Ascending aorta (tissue), 2 donors: ENCODE measurements at regions not wholly inside any gene's neighbourhood (a gene's known extent, or its start where the extent isn't known, plus 50 kb on each side); places are given as distances from the start of the nearest gene placed in this dataset.

Source experiments
- DNase-seq, 2 donors: peaks; one replicate each; pipeline ENCODE4 v3.0.0-alpha.2; 2019; ENCODE audit warnings: low spot score in 2 of 2
- H3K27ac ChIP-seq, 2 donors: fragments of 200-600 bp; sonication (generic); one replicate each; pipeline ENCODE4 v1.5.1; 2016 to 2017; ENCODE audit warnings: mild to moderate bottlenecking in 1 of 2
- H3K27me3 ChIP-seq: fragments of 200-600 bp; sonication (generic); one replicate; pipeline ENCODE4 v1.5.1; 2017
- H3K36me3 ChIP-seq, 2 donors: fragments of 200-600 bp; sonication (generic); one replicate each; pipeline ENCODE4 v1.5.1; 2016
- H3K4me1 ChIP-seq, 2 donors: fragments of 200-600 bp; sonication (generic); one replicate each; pipeline ENCODE4 v1.5.1; 2016 to 2017; ENCODE audit warnings: mild to moderate bottlenecking in 1 of 2
- H3K4me3 ChIP-seq, 2 donors: fragments of 200-600 bp; sonication (generic); one replicate each; pipeline ENCODE4 v1.5.1; 2016 to 2017; ENCODE audit warnings: mild to moderate bottlenecking in 1 of 2
- H3K9me3 ChIP-seq, 2 donors: fragments of 200-600 bp; sonication (generic); one replicate each; pipeline ENCODE4 v1.5.1; 2016
- intact Hi-C: fragments of 100-400 bp; cut with DNase I; formaldehyde crosslinking; loops from one replicate; pipeline ENCODE4 v1.15.1; 2023
- TF ChIP-seq, protein P1 (sequence below), 3 experiments: fragments of 200-600 bp in 2 of 3; fragments of 450-650 bp in 1 of 3; sonication (generic) in 2 of 3; IDR thresholded peaks; one replicate each; pipeline ENCODE4 v1.5.1; 2016 to 2019; ENCODE audit warnings: antibody characterized with exemption in 3 of 3, mild to moderate bottlenecking in 1 of 3, moderate library complexity in 1 of 3

DNA sequence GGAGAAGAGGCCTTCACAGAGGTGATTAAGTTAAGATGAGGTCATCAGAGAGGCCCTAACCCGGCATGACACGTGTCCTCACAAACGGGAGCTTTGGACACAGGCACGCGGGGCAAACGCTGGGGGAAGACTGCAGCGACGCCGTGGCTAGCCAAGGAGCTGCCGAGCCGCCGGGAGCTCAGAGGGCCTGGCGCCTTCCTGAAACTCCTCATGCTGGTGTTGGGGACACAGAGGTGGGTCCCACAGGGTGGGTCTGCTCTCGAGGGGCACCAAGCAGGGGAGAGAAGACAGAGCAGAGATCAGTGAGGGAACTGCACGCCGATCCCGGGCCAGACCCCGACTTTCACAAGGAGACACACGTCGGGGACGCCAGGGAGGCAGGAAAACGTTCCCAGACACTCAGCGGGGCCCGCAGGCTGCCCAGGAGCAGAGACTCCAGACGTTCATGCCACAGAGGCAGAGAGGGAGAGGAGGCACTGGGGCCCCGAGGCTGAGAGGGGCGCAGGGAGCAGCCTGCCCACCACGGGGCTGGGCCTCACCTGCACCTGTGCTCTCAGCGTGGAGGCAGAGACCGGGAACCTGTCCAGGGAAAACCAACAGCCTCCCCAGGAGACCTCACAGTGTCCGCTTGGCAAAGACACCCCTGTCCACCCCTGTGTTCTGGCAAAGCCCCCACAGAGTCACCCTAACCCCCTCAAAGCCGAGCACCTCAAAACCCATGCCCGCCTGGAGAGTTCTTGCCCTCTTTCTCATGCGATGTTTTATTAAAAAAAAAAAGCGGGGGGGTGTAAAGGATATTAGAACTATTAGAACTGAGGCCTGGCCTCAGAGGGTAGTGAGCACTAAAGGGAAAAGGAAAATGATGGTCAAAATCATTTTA, 103.8 kb downstream of the PDGFA start:
- Histone ChIP-seq H3K4me3 (no peak overlapping the region), H3K27me3 (no peaks in the 10 kb centered on the region), H3K4me1 (peaks cover 0 to 3% of the 10 kb centered on the region in 2 donors), H3K27ac (no peak overlapping the region), H3K9me3 (no peaks in the 10 kb centered on the region), H3K36me3 (no peaks in the 10 kb centered on the region)
- intact Hi-C loops = no loop called here
- TF ChIP-seq, protein P1, sequence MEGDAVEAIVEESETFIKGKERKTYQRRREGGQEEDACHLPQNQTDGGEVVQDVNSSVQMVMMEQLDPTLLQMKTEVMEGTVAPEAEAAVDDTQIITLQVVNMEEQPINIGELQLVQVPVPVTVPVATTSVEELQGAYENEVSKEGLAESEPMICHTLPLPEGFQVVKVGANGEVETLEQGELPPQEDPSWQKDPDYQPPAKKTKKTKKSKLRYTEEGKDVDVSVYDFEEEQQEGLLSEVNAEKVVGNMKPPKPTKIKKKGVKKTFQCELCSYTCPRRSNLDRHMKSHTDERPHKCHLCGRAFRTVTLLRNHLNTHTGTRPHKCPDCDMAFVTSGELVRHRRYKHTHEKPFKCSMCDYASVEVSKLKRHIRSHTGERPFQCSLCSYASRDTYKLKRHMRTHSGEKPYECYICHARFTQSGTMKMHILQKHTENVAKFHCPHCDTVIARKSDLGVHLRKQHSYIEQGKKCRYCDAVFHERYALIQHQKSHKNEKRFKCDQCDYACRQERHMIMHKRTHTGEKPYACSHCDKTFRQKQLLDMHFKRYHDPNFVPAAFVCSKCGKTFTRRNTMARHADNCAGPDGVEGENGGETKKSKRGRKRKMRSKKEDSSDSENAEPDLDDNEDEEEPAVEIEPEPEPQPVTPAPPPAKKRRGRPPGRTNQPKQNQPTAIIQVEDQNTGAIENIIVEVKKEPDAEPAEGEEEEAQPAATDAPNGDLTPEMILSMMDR (IDR thresholded peaks at IDR 0.05) = no peak
- DNase-seq = no peak

DNA sequence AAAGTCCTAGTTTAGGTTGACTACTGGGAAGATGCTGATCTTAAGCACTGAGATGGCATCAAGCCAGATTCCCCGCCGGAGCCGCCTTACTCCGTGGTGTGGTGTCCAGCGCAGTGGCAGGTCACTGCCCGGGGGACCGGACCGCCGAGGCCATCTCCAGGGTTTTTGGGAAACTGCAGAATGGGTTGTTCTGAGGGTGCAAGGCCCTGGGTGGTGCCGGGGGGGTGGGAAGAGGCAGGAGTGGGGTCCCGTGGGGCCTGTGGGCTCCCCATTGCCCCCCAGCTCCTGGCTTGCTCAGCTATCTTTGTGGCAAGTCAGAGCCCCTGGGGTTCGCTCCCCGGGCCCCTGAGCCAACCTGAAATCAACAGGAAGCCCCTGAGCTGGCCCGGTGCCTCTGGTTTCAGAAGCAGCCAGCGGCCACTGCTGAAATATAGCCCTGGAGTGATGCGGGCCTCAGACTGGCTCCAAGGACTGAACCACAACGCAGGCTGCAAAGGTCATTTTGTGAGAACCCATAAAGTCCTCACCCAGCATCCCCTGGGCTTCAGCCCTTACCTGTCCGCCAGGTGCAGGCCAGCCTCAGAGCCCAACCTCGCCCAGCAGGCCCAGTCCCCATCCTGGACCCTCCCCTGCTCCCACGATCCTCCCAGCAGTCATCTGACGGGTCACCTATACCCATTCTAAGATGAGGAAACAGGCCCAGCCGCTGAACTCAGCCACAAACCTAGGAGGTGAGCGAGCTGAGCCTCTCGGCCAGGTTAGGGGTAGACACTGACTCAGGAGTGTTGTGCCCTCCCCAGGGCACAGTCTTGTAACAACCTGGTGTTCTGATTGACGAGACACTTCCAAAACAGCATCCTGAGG, 102.7 kb downstream of the PDGFA start:
- H3K4me1 ChIP-seq = peaks cover 0 to 3% of the 10 kb centered on the region in 2 donors
- intact Hi-C loops = no loop called here
- H3K4me3 ChIP-seq = no peak overlapping the region
- H3K9me3 ChIP-seq = no peaks in the 10 kb centered on the region
- TF ChIP-seq, protein P1 (IDR thresholded peaks at IDR 0.05) = no peak
- no peak overlapping the region for H3K27ac ChIP-seq
- no peaks in the 10 kb centered on the region for H3K36me3 ChIP-seq
- no peaks in the 10 kb centered on the region for H3K27me3 ChIP-seq
- no peak for DNase-seq

DNA sequence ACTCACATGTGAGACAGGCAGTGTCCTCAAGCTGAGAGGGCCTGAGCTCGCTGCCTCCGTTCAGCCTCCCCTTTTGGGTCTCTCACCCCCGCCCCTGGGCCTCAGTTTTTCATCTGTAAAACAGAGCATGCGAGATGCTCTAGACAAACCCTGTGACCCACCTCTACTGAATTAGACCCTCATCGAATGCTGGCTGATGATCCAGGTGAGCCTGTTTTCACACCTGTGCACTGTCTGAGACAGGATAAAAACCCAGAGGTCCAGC, 102.1 kb downstream of the PDGFA start:
- no peak overlapping the region for H3K4me3 ChIP-seq
- H3K36me3 ChIP-seq = no peaks in the 10 kb centered on the region

DNA sequence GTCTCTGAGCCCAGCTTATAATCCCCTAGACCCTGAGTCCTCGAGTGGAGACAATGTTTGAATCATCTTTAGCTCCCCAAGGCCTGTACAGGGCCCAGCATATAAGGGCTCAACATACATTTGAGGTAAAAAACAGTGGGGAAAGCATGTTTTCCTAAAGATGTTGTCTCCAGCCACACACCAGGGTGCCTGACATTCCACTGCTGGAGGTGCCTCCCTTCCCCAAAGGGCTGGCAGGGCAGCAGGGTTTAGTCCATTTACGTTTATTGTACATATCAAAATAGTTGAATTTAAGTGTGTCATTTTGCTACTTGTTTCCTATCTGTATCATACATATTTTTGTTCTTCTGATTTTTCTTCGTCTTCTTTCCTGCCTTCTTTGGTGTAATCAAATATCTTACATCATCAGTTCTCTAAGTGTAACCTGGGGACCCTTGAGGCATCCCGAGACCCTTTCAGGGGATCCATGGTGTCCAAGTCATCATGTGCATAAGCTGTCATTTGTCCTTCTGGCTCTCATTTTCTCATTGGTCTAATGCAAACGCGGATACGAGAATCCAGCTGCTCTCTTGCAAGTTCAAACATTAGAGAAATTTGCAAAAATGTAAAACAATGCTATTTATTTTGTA, 101.6 kb downstream of the PDGFA start:
- no peaks in the 10 kb centered on the region for H3K36me3 ChIP-seq
- no peaks in the 10 kb centered on the region for H3K27me3 ChIP-seq
- no peak for DNase-seq
- peaks cover 0 to 3% of the 10 kb centered on the region in 2 donors for H3K4me1 ChIP-seq
- H3K27ac ChIP-seq = no peak overlapping the region
- H3K4me3 ChIP-seq = no peak overlapping the region
- intact Hi-C loops = no loop called here
- TF ChIP-seq, protein P1 (IDR thresholded peaks at IDR 0.05) = no peak
- no peaks in the 10 kb centered on the region for H3K9me3 ChIP-seq

More for the DNA sequence above, 102.1 kb downstream of the PDGFA start:
- Histone ChIP-seq H3K27me3 (no peaks in the 10 kb centered on the region), H3K27ac (no peak overlapping the region), H3K9me3 (no peaks in the 10 kb centered on the region), H3K4me1 (peaks cover 0 to 3% of the 10 kb centered on the region in 2 donors)
- TF ChIP-seq, protein P1 (IDR thresholded peaks at IDR 0.05) = no peak
- DNase-seq = no peak
- intact Hi-C loops = no loop called here

DNA sequence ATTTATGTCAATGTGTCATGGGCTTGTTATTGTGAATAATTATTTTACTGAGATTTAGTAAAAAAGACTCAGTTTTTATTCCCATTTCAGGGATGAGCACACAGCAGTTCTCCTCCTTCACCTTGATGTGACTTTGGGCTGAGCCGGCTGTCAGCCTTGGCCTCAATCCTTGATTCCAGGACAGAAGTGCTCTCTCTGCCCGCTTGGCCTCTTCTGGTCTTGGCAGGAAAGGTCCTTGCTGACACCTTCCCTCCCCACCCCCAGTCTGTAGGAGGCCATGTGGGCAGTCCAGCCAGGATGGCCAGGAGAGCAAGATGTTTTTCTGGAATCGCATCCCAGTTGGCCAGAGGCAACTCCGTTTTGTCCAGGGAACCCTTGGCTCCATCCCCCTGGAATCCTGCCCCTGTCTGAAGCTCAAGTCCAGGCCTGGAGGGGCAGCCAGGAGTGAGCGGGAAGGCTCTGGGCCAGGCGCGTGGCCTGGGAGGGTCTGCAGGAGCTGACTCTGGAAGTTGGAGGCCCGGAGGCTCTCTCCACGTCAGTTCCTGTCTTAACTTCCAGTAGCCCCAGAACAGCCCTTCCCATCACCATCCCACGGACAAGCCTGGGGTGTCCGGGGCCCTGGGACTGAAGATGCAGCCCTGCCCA, 100.9 kb downstream of the PDGFA start:
- H3K36me3 ChIP-seq = no peaks in the 10 kb centered on the region
- TF ChIP-seq, protein P1 (IDR thresholded peaks at IDR 0.05) = no peak
- intact Hi-C loops = no loop called here
- H3K4me1 ChIP-seq = peaks cover 0 to 3% of the 10 kb centered on the region in 2 donors
- H3K27me3 ChIP-seq = no peaks in the 10 kb centered on the region
- no peak for DNase-seq
- H3K4me3 ChIP-seq = no peak overlapping the region
- no peak overlapping the region for H3K27ac ChIP-seq
- H3K9me3 ChIP-seq = no peaks in the 10 kb centered on the region
